ACHN (cell line): ENCODE measurements at regions not wholly inside any gene's neighbourhood (a gene's known extent, or its start where the extent isn't known, plus 50 kb on each side); places are given as distances from the start of the nearest gene placed in this dataset.

Experiments used
- DNase-seq: peaks from one replicate; pipeline ENCODE4 v3.0.0-alpha.2; 2015
- in situ Hi-C: cut with HindIII; loops from 2 replicates; pipeline ENCODE4 v1.10.0; 2017; ENCODE audit warnings: low sequenced_read_pairs, low pct_ligation_motif_present, low pct_unique_long_range_greater_than_20kb

GRCh38 chr11:80440835-80441234 is 1000.0 kb upstream of the TENM4 start:
- in situ Hi-C loops, result no loop called here
- DNase-seq, result no peak

GRCh38 chr11:80436547-80436946 is 995.7 kb upstream of the TENM4 start:
- in situ Hi-C loops, result no loop called here
- DNase-seq, result no peak

GRCh38 chr11:80435345-80435744 is 994.5 kb upstream of the TENM4 start:
- DNase-seq, result no peak
- in situ Hi-C loops, result no loop called here

GRCh38 chr11:80432057-80432456 is 991.2 kb upstream of the TENM4 start:
- DNase-seq, result no peak
- in situ Hi-C loops, result no loop called here

- in situ Hi-C loops, result no loop called here
- DNase-seq, result no peak
Measured at GRCh38 chr11:80424012-80424695, 983.3 kb upstream of the TENM4 start.

- DNase-seq, result no peak
- in situ Hi-C loops, result no loop called here
Measured at GRCh38 chr11:80420374-80420773, 979.5 kb upstream of the TENM4 start.

GRCh38 chr11:80417681-80418080 is 976.9 kb upstream of the TENM4 start:
- in situ Hi-C loops, result no loop called here
- no peak for DNase-seq

GRCh38 chr11:80415580-80415979 is 974.8 kb upstream of the TENM4 start:
- in situ Hi-C loops, result no loop called here
- DNase-seq, result no peak

GRCh38 chr11:80414181-80415165 is 973.6 kb upstream of the TENM4 start:
- in situ Hi-C loops, result no loop called here
- DNase-seq, result peak; percentile 42

- DNase-seq, result no peak
- in situ Hi-C loops, result no loop called here
Measured at GRCh38 chr11:80412604-80413003, 971.8 kb upstream of the TENM4 start.

GRCh38 chr11:80393210-80393609 is 952.4 kb upstream of the TENM4 start:
- DNase-seq, result no peak
- in situ Hi-C loops, result no loop called here

- DNase-seq, result no peak
- in situ Hi-C loops, result no loop called here
Measured at GRCh38 chr11:80390505-80390904, 949.7 kb upstream of the TENM4 start.

GRCh38 chr11:80388536-80388935 is 947.7 kb upstream of the TENM4 start:
- DNase-seq, result no peak
- in situ Hi-C loops, result no loop called here

- in situ Hi-C loops, result no loop called here
- DNase-seq, result no peak
Measured at GRCh38 chr11:80388130-80388529, 947.3 kb upstream of the TENM4 start.

- in situ Hi-C loops, result no loop called here
- DNase-seq, result no peak
Measured at GRCh38 chr11:80383655-80384054, 942.8 kb upstream of the TENM4 start.

- no peak for DNase-seq
Measured at GRCh38 chr11:80379620-80380278, 938.9 kb upstream of the TENM4 start.

GRCh38 chr11:80371931-80372330 is 931.1 kb upstream of the TENM4 start:
- in situ Hi-C loops, result no loop called here
- DNase-seq, result no peak

More at GRCh38 chr11:80379620-80380278, 938.9 kb upstream of the TENM4 start:
- in situ Hi-C loops, result no loop called here

- in situ Hi-C loops, result no loop called here
- no peak for DNase-seq
Measured at GRCh38 chr11:80365980-80366379, 925.1 kb upstream of the TENM4 start.

GRCh38 chr11:80365076-80365725 is 924.4 kb upstream of the TENM4 start:
- in situ Hi-C loops, result no loop called here
- DNase-seq, result peak; percentile 12
